ENCODE measurements at regions not wholly inside any gene's neighbourhood (a gene's known extent, or its start where the extent isn't known, plus 50 kb on each side); places are given as distances from the start of the nearest gene placed in this dataset.

DNA sequence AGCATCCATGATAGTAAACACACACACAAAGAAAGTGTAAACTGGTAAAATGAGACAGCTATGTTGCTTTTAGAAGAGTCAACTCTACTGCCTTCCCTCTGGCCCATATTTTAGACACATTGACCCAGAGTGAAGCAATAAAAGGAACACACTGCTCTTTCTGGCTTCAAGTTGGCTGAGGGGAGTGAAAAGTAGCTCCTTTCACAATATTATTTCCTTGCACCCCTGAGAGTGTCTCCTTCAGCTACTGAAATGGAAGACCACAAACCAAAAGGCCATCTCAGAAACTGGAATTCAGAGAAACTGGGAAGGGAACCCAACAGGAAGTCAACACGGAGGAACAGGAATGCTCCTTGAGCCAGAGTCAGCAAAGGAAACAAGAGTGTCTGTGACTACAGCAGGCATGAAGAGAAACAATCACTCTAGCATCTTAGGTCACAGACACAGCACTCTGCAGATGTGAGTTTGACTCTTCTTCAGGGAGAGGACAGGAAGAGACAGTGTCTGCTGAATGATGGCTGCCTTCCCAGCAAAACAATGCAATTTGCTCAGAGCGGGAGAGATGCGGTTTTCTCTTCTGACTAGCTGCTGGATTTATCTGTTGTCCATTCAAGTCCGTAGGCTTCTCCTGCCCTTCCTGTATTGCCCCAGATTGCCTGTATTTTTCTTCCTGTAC is 106.7 kb downstream of the SPATA18 start:
- no peak for TF ChIP-seq EZH2 (IDR thresholded peaks at IDR 0.05; ENCODE audit: borderline replicate concordance, low read length)
- TF ChIP-seq, protein P1, sequence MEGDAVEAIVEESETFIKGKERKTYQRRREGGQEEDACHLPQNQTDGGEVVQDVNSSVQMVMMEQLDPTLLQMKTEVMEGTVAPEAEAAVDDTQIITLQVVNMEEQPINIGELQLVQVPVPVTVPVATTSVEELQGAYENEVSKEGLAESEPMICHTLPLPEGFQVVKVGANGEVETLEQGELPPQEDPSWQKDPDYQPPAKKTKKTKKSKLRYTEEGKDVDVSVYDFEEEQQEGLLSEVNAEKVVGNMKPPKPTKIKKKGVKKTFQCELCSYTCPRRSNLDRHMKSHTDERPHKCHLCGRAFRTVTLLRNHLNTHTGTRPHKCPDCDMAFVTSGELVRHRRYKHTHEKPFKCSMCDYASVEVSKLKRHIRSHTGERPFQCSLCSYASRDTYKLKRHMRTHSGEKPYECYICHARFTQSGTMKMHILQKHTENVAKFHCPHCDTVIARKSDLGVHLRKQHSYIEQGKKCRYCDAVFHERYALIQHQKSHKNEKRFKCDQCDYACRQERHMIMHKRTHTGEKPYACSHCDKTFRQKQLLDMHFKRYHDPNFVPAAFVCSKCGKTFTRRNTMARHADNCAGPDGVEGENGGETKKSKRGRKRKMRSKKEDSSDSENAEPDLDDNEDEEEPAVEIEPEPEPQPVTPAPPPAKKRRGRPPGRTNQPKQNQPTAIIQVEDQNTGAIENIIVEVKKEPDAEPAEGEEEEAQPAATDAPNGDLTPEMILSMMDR (IDR thresholded peaks at IDR 0.05; ENCODE audit: low read length): no peak
